Astrocyte of the cerebellum (primary cell): ENCODE measurements at regions not wholly inside any gene's neighbourhood (a gene's known extent, or its start where the extent isn't known, plus 50 kb on each side); places are given as distances from the start of the nearest gene placed in this dataset.

Experiments used
- DNase-seq: peaks from one replicate; pipeline ENCODE4 v3.0.0-alpha.2; 2011; ENCODE audit warnings: low read depth
- H3K4me3 ChIP-seq: 2 replicates; pipeline ENCODE4 v1.5.1; 2011; ENCODE audit warnings: mild to moderate bottlenecking, low read depth, low read length, moderate library complexity
- CTCF ChIP-seq: IDR thresholded peaks from 2 replicates; pipeline ENCODE4 v1.5.1; 2012; ENCODE audit warnings: low read length, low read depth, moderate library complexity, mild to moderate bottlenecking; ENCODE audit errors: missing control alignments
- in situ Hi-C: cut with HindIII; loops from 2 replicates; pipeline ENCODE4 v1.10.0; 2017; ENCODE audit warnings: low sequenced_read_pairs

- DNase-seq = no peak
- no peak for TF ChIP-seq CTCF
- no peak overlapping the region for H3K4me3 ChIP-seq
- in situ Hi-C loops = no loop called here
These were observed 261.0 kb downstream of the RHOU start for GRCh38 chr1:228996281-228996680.

- in situ Hi-C loops = no loop called here
- TF ChIP-seq CTCF = no peak
- DNase-seq = no peak
- H3K4me3 ChIP-seq = no peak overlapping the region
These were observed 262.5 kb downstream of the RHOU start for GRCh38 chr1:228997721-228998144.

GRCh38 chr1:228998179-228998578 lies 262.9 kb downstream of the RHOU start:
- no peak overlapping the region for H3K4me3 ChIP-seq
- in situ Hi-C loops = no loop called here
- TF ChIP-seq CTCF = no peak
- no peak for DNase-seq

- no peak for TF ChIP-seq CTCF
- H3K4me3 ChIP-seq = no peak overlapping the region
- in situ Hi-C loops = no loop called here
- DNase-seq = no peak
These were observed 264.3 kb downstream of the RHOU start for GRCh38 chr1:228999446-229000170.

GRCh38 chr1:229000187-229000586 lies 264.9 kb downstream of the RHOU start:
- DNase-seq = no peak
- no peak overlapping the region for H3K4me3 ChIP-seq
- in situ Hi-C loops = no loop called here
- TF ChIP-seq CTCF = no peak

- H3K4me3 ChIP-seq = no peak overlapping the region
- DNase-seq = no peak
- TF ChIP-seq CTCF = no peak
- in situ Hi-C loops = no loop called here
These were observed 266.3 kb downstream of the RHOU start for GRCh38 chr1:229001467-229002011.
